GM19351 (cell line): ENCODE measurements at regions not wholly inside any gene's neighbourhood (a gene's known extent, or its start where the extent isn't known, plus 50 kb on each side); places are given as distances from the start of the nearest gene placed in this dataset.
"Not testable (repeated sequence)": the region's sequence is repeated elsewhere in the genome, so short reads cannot be mapped to it uniquely, and the experiment has no call there.

ENCODE experiments used
- ATAC-seq: cut with Tn5 transposase; IDR thresholded peaks from one replicate; pipeline ENCODE4 v1.9.1; 2021; ENCODE audit warnings: mild to moderate bottlenecking, moderate library complexity; ENCODE audit not compliant: unreplicated experiment

GRCh38 chr20:26134606-26135005, 438.0 kb upstream of the ZNF337 start:
- ATAC-seq: no peak

- not testable (repeated sequence) for ATAC-seq
Observed at GRCh38 chr20:26133794-26134193, 437.1 kb upstream of the ZNF337 start.

GRCh38 chr20:26120920-26121319, 424.3 kb upstream of the ZNF337 start:
- not testable (repeated sequence) for ATAC-seq

GRCh38 chr20:26094498-26094897, 397.8 kb upstream of the ZNF337 start:
- ATAC-seq: not testable (repeated sequence)

GRCh38 chr20:26091921-26092320, 395.3 kb upstream of the ZNF337 start:
- not testable (repeated sequence) for ATAC-seq

- ATAC-seq: not testable (repeated sequence)
Observed at GRCh38 chr20:26086195-26086594, 389.5 kb upstream of the ZNF337 start.

GRCh38 chr20:26073972-26074371, 377.3 kb upstream of the ZNF337 start:
- ATAC-seq: not testable (repeated sequence)

GRCh38 chr20:26059324-26059723, 362.7 kb upstream of the ZNF337 start:
- ATAC-seq: not testable (repeated sequence)

GRCh38 chr20:26058446-26058845, 361.8 kb upstream of the ZNF337 start:
- not testable (repeated sequence) for ATAC-seq

- ATAC-seq: not testable (repeated sequence)
Observed at GRCh38 chr20:26057135-26057752, 360.6 kb upstream of the ZNF337 start.

GRCh38 chr20:26025792-26026191, 329.1 kb upstream of the ZNF337 start:
- ATAC-seq: not testable (repeated sequence)

- ATAC-seq: not testable (repeated sequence)
Observed at GRCh38 chr20:26010942-26011276, 314.3 kb upstream of the ZNF337 start.

GRCh38 chr20:26010224-26010941, 313.7 kb upstream of the ZNF337 start:
- ATAC-seq: not testable (repeated sequence)

GRCh38 chr20:26009402-26010223, 313.0 kb upstream of the ZNF337 start:
- not testable (repeated sequence) for ATAC-seq

- not testable (repeated sequence) for ATAC-seq
Observed at GRCh38 chr20:26008026-26008425, 311.4 kb upstream of the ZNF337 start.

- not testable (repeated sequence) for ATAC-seq
Observed at GRCh38 chr20:26006164-26006563, 309.5 kb upstream of the ZNF337 start.

- ATAC-seq: not testable (repeated sequence)
Observed at GRCh38 chr20:26003959-26004358, 307.3 kb upstream of the ZNF337 start.

- not testable (repeated sequence) for ATAC-seq
Observed at GRCh38 chr20:25997367-25998038, 300.9 kb upstream of the ZNF337 start.

GRCh38 chr20:25992146-25992545, 295.5 kb upstream of the ZNF337 start:
- no peak for ATAC-seq

- no peak for ATAC-seq
Observed at GRCh38 chr20:25991756-25992130, 295.1 kb upstream of the ZNF337 start.
